Keratinocyte (primary cell): ENCODE measurements at regions not wholly inside any gene's neighbourhood (a gene's known extent, or its start where the extent isn't known, plus 50 kb on each side); places are given as distances from the start of the nearest gene placed in this dataset.

Experiments
- DNase-seq: peaks from one replicate; pipeline ENCODE4 v3.0.0-alpha.2; 2011; ENCODE audit warnings: low read depth, missing footprints, low spot score
- FAIRE-seq: peaks from 2 replicates; lab custom pipeline; 2011; peaks lifted over from hg19 to GRCh38; lab: Jason Lieb, UNC
- H2AFZ ChIP-seq: 2 replicates; pipeline ENCODE4 v1.6.0; 2012; ENCODE audit warnings: low read length, control low read depth, inconsistent platforms; ENCODE audit not compliant: control insufficient read depth
- H3K27ac ChIP-seq: 2 replicates; pipeline ENCODE4 v1.5.1; 2011; ENCODE audit warnings: low read length; ENCODE audit not compliant: control insufficient read depth, insufficient read depth
- H3K27me3 ChIP-seq: 3 replicates; pipeline ENCODE4 v1.6.0; 2011; ENCODE audit warnings: low read length; ENCODE audit not compliant: control insufficient read depth, insufficient read depth; ENCODE audit errors: extremely low read depth
- H3K36me3 ChIP-seq, 2 experiments: 2 replicates in 1 of 2; 3 replicates in 1 of 2; pipeline ENCODE4 v1.5.1; 2011; ENCODE audit warnings: low read length in 2 of 2, mild to moderate bottlenecking in 1 of 2; ENCODE audit not compliant: control insufficient read depth in 2 of 2, insufficient read depth in 2 of 2; ENCODE audit errors: extremely low read depth in 1 of 2
- H3K4me1 ChIP-seq: 3 replicates; pipeline ENCODE4 v1.5.1; 2011; ENCODE audit warnings: low read length; ENCODE audit not compliant: control insufficient read depth, insufficient read depth; ENCODE audit errors: extremely low read depth
- H3K4me2 ChIP-seq: 3 replicates; pipeline ENCODE4 v1.6.0; 2011; ENCODE audit warnings: low read depth, low read length; ENCODE audit not compliant: control insufficient read depth, insufficient read depth; ENCODE audit errors: extremely low read depth
- H3K4me3 ChIP-seq, 3 experiments: fragments of 200-600 bp in 1 of 3; sonication (generic) in 1 of 3; 2 replicates in 2 of 3; 3 replicates in 1 of 3; pipeline ENCODE4 v1.5.1; 2011 to 2016; ENCODE audit warnings: low read length in 3 of 3, mild to moderate bottlenecking in 3 of 3, control low read depth in 2 of 3, inconsistent platforms in 1 of 3, low read depth in 1 of 3, mixed read lengths in 1 of 3, mixed run types in 1 of 3, moderate library complexity in 1 of 3; ENCODE audit not compliant: control insufficient read depth in 2 of 3, insufficient read depth in 2 of 3; ENCODE audit errors: extremely low read depth in 1 of 3
- H3K79me2 ChIP-seq: 2 replicates; pipeline ENCODE4 v1.6.0; 2012; ENCODE audit warnings: low read length; ENCODE audit not compliant: control insufficient read depth, insufficient read depth
- H3K9ac ChIP-seq: 3 replicates; pipeline ENCODE4 v1.6.0; 2011; ENCODE audit warnings: low read length; ENCODE audit not compliant: control insufficient read depth, insufficient read depth; ENCODE audit errors: extremely low read depth
- H3K9me1 ChIP-seq: 3 replicates; pipeline ENCODE4 v1.6.0; 2011; ENCODE audit warnings: low read length; ENCODE audit not compliant: control insufficient read depth, insufficient read depth; ENCODE audit errors: extremely low read depth
- H3K9me3 ChIP-seq: 2 replicates; pipeline ENCODE4 v1.5.1; 2012; ENCODE audit warnings: low read depth, low read length; ENCODE audit not compliant: control insufficient read depth
- H4K20me1 ChIP-seq: 3 replicates; pipeline ENCODE4 v1.6.0; 2011; ENCODE audit warnings: low read length; ENCODE audit not compliant: control insufficient read depth, insufficient read depth; ENCODE audit errors: extremely low read depth
- CTCF ChIP-seq, 3 experiments: IDR thresholded peaks in 1 of 3; conservative IDR thresholded peaks in 1 of 3; optimal IDR thresholded peaks in 1 of 3; 2 replicates in 2 of 3; 3 replicates in 1 of 3; pipeline versions ENCODE3 to v1.5.1; 2011; ENCODE audit warnings: low read length in 3 of 3, mild to moderate bottlenecking in 3 of 3, moderate library complexity in 2 of 3, control low read depth in 1 of 3, inconsistent platforms in 1 of 3; ENCODE audit not compliant: insufficient read depth in 2 of 3; ENCODE audit errors: extremely low read depth in 1 of 3
- EZH2 ChIP-seq: IDR thresholded peaks from one replicate; pipeline ENCODE4 v1.6.1; 2012; ENCODE audit warnings: inconsistent platforms, mild to moderate bottlenecking, low read length, moderate library complexity
- dilution Hi-C: fragments of 300-500 bp; cut with MboI; formaldehyde crosslinking; loops from one replicate; pipeline ENCODE4 v1.7.0; 2020; ENCODE audit warnings: low sequenced_read_pairs; ENCODE audit not compliant: extremely low pct_ligation_motif_present

- no peaks in the 10 kb centered on the region for H3K9me1 ChIP-seq
- dilution Hi-C loops = no loop called here
Observed at GRCh38 chr13:108121406-108121805, 93.9 kb downstream of the LIG4 start.

GRCh38 chr13:108120856-108121255, 94.5 kb downstream of the LIG4 start:
- FAIRE-seq = no peak
- no peaks in the 10 kb centered on the region for H3K9me1 ChIP-seq
- H3K27ac ChIP-seq = no peak overlapping the region
- H3K9me3 ChIP-seq = no peaks in the 10 kb centered on the region
- H3K36me3 ChIP-seq = no peaks in the 10 kb centered on the region
- H3K79me2 ChIP-seq = no peaks in the 10 kb centered on the region
- no peak for TF ChIP-seq EZH2
- no peak for TF ChIP-seq CTCF (optimal IDR thresholded peaks at IDR 0.05 in 1 of 3, IDR thresholded peaks at IDR 0.05 in 1 of 3, conservative IDR thresholded peaks at IDR 0.05 in 1 of 3; ENCODE audit: extremely low read depth in 1 of 3, insufficient read depth in 2 of 3, low read length in 3 of 3)
- dilution Hi-C loops = no loop called here
- no peak overlapping the region for H3K4me3 ChIP-seq
- no peak overlapping the region for H2AFZ ChIP-seq
- H4K20me1 ChIP-seq = no peaks in the 10 kb centered on the region
- no peak for DNase-seq
- H3K27me3 ChIP-seq = no peaks in the 10 kb centered on the region
- H3K9ac ChIP-seq = no peak overlapping the region
- H3K4me2 ChIP-seq = no peak overlapping the region
- H3K4me1 ChIP-seq = no peaks in the 10 kb centered on the region

More at GRCh38 chr13:108121406-108121805, 93.9 kb downstream of the LIG4 start:
- no peaks in the 10 kb centered on the region for H3K9me3 ChIP-seq
- no peaks in the 10 kb centered on the region for H3K79me2 ChIP-seq
- H3K4me1 ChIP-seq = no peaks in the 10 kb centered on the region
- H3K27ac ChIP-seq = no peak overlapping the region
- H3K4me3 ChIP-seq = no peak overlapping the region
- no peaks in the 10 kb centered on the region for H4K20me1 ChIP-seq
- no peak overlapping the region for H3K9ac ChIP-seq
- no peak overlapping the region for H3K4me2 ChIP-seq
- no peaks in the 10 kb centered on the region for H3K27me3 ChIP-seq
- no peak overlapping the region for H2AFZ ChIP-seq
- DNase-seq = no peak
- TF ChIP-seq EZH2 (no peak), CTCF (optimal IDR thresholded peaks at IDR 0.05 in 1 of 3, IDR thresholded peaks at IDR 0.05 in 1 of 3, conservative IDR thresholded peaks at IDR 0.05 in 1 of 3; ENCODE audit: extremely low read depth in 1 of 3, insufficient read depth in 2 of 3, low read length in 3 of 3) (peak in 1 of 3 experiments; percentile 6)
- FAIRE-seq = no peak
- no peaks in the 10 kb centered on the region for H3K36me3 ChIP-seq
